ENCODE measurements at regions not wholly inside any gene's neighbourhood (a gene's known extent, or its start where the extent isn't known, plus 50 kb on each side); places are given as distances from the start of the nearest gene placed in this dataset.
A peak's percentile ranks its signal among the peaks of the same experiment; 100 is the strongest.

GRCh38 chr3:194265996-194266964 lies 84.8 kb downstream of the CPN2 start:
- Histone ChIP-seq H3K27ac (peak overlapping the region; percentile 64), H3K27me3 (ENCODE audit: insufficient read depth in 3 of 3, low read length in 2 of 3) (no peaks in the 10 kb centered on the region), H3K36me3 (ENCODE audit: insufficient read depth in 1 of 2, low read depth in 1 of 2) (no peaks in the 10 kb centered on the region), H3K9me3 (no peaks in the 10 kb centered on the region), H3K4me3 (no peak overlapping the region), H3K4me1 (peaks cover 32% of the 10 kb centered on the region)
- ATAC-seq = peak in 1 of 4 donors; percentile 10
- DNase-seq = no peak
- WGBS, 3 donors = 60 to 66% (median 63%) methylated on average over 13 of the region's 13 CpGs
- intact Hi-C loops (cut with DNase I) = loop anchor here (5.0 kb wide), 3 partner anchors 46 to 269 kb away; no protein-coding TSS in a partner anchor
- no peak for TF ChIP-seq CTCF (IDR thresholded peaks at IDR 0.05)

GRCh38 chr3:194267744-194268653 lies 83.1 kb downstream of the CPN2 start:
- no peak for TF ChIP-seq CTCF (IDR thresholded peaks at IDR 0.05)
- intact Hi-C loops (cut with DNase I) = loop anchor here (2.0 to 5.0 kb wide), 4 partner anchors 44 to 271 kb away; partner anchors contain the start of gene HES1 (in 1 of the 2)
- Histone ChIP-seq H3K27me3 (ENCODE audit: insufficient read depth in 3 of 3, low read length in 2 of 3) (no peaks in the 10 kb centered on the region), H3K4me3 (no peak overlapping the region), H3K4me1 (peaks cover 35% of the 10 kb centered on the region), H3K36me3 (ENCODE audit: insufficient read depth in 1 of 2, low read depth in 1 of 2) (no peaks in the 10 kb centered on the region), H3K9me3 (no peaks in the 10 kb centered on the region), H3K27ac (no peak overlapping the region)
- peak; percentile 77 to 78 for DNase-seq
- 74 to 85% (median 84%) methylated on average over 24 to 26 of the region's 26 CpGs for WGBS, 3 donors
- no peak for ATAC-seq

- no peaks in the 10 kb centered on the region for H3K9me3 ChIP-seq
- no peak for ATAC-seq
- H3K4me3 ChIP-seq = no peak overlapping the region
- DNase-seq = no peak
- WGBS, 3 donors = 77 to 89% (median 81%) methylated on average over 12 of the region's 12 CpGs
- no peak for TF ChIP-seq CTCF (IDR thresholded peaks at IDR 0.05)
- intact Hi-C loops (cut with DNase I) = loop anchor here (2.0 to 5.0 kb wide), 4 partner anchors 43 to 272 kb away; partner anchors contain the start of gene HES1 (in 1 of the 2)
- H3K4me1 ChIP-seq = peaks cover 35% of the 10 kb centered on the region
- H3K27ac ChIP-seq = no peak overlapping the region
- no peaks in the 10 kb centered on the region for H3K27me3 ChIP-seq (ENCODE audit: insufficient read depth in 3 of 3, low read length in 2 of 3)
- H3K36me3 ChIP-seq (ENCODE audit: insufficient read depth in 1 of 2, low read depth in 1 of 2) = no peaks in the 10 kb centered on the region
Observed at GRCh38 chr3:194268654-194269512, 82.2 kb downstream of the CPN2 start.

- ATAC-seq = peak in 2 of 4 donors; percentile 3 to 16
- H3K27me3 ChIP-seq (ENCODE audit: insufficient read depth in 3 of 3, low read length in 2 of 3) = no peaks in the 10 kb centered on the region
- peak overlapping the region; percentile 83 for H3K27ac ChIP-seq
- WGBS, 3 donors = 15 to 23% (median 18%) methylated on average over 24 to 29 of the region's 29 CpGs
- H3K36me3 ChIP-seq (ENCODE audit: insufficient read depth in 1 of 2, low read depth in 1 of 2) = no peaks in the 10 kb centered on the region
- TF ChIP-seq CTCF (IDR thresholded peaks at IDR 0.05) = peak; percentile 29
- H3K9me3 ChIP-seq = no peaks in the 10 kb centered on the region
- no peak overlapping the region for H3K4me3 ChIP-seq
- peaks cover 35% of the 10 kb centered on the region for H3K4me1 ChIP-seq
- intact Hi-C loops (cut with DNase I) = loop anchor here (2.0 to 10.0 kb wide), 6 partner anchors 43 to 272 kb away; partner anchors contain the start of gene HES1 (in 1 of the 2)
- DNase-seq = peak; percentile 85 to 91
Observed at GRCh38 chr3:194269610-194270145, 81.5 kb downstream of the CPN2 start.
